ENCODE measurements at regions not wholly inside any gene's neighbourhood (a gene's known extent, or its start where the extent isn't known, plus 50 kb on each side); places are given as distances from the start of the nearest gene placed in this dataset.

GRCh38 chr14:39860596-39861228 is 428.5 kb upstream of the FBXO33 start:
- Mint-ChIP-seq H3K36me3 (no peaks in the 10 kb centered on the region), H3K27me3 (ENCODE audit: low read depth in 2 of 2) (no peaks in the 10 kb centered on the region)

DNA sequence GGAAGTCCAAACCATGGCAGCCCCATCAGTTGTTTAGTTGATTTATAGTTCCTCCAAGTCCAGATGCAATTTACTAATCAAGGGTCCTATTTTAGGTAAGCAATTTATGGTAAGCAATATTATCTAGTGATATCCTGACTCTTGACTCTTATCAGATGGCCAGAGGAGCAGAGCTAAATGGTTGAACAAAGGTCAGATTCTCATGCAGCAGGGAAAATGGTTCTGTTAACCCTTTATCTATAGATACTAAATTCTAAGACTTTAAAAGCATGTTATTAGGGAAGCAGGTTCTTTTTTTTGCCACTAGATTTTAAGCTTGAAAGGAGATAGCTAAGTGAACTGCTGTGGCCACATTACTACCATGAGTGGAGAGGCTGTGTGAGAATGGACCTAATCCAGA is 427.1 kb upstream of the FBXO33 start:
- Mint-ChIP-seq H3K27ac (no peak overlapping the region), H3K27me3 (ENCODE audit: low read depth in 2 of 2) (no peaks in the 10 kb centered on the region), H3K4me3 (no peak overlapping the region), H3K4me1 (no peaks in the 10 kb centered on the region), H3K36me3 (no peaks in the 10 kb centered on the region), H3K9me3 (peaks cover 7 to 8% of the 10 kb centered on the region in 2 donors)
- Histone ChIP-seq H3K9me3 (ENCODE audit: control insufficient read depth, insufficient read depth, low read length) (no peaks in the 10 kb centered on the region), H3K4me3 (ENCODE audit: low read length) (no peak overlapping the region), H3K36me3 (ENCODE audit: control insufficient read depth, insufficient read depth, low read length) (no peaks in the 10 kb centered on the region), H3K4me1 (ENCODE audit: control insufficient read depth, insufficient read depth, low read length) (no peaks in the 10 kb centered on the region), H3K27ac (ENCODE audit: low read length) (no peak overlapping the region), H3K27me3 (ENCODE audit: control insufficient read depth, insufficient read depth, low read length) (no peaks in the 10 kb centered on the region)
- no peak for TF ChIP-seq CTCF (IDR thresholded peaks at IDR 0.05)
- intact Hi-C loops (cut with micrococcal nuclease) = no loop called here
- DNase-seq = no peak
- no peak for ATAC-seq

More at GRCh38 chr14:39860596-39861228, 428.5 kb upstream of the FBXO33 start:
- intact Hi-C loops (cut with micrococcal nuclease) = no loop called here
- Histone ChIP-seq H3K9me3 (ENCODE audit: control insufficient read depth, insufficient read depth, low read length) (no peaks in the 10 kb centered on the region), H3K4me1 (ENCODE audit: control insufficient read depth, insufficient read depth, low read length) (no peaks in the 10 kb centered on the region), H3K4me3 (ENCODE audit: low read length) (no peak overlapping the region), H3K27ac (ENCODE audit: low read length) (no peak overlapping the region), H3K36me3 (ENCODE audit: control insufficient read depth, insufficient read depth, low read length) (no peaks in the 10 kb centered on the region), H3K27me3 (ENCODE audit: control insufficient read depth, insufficient read depth, low read length) (no peaks in the 10 kb centered on the region)
- no peak for ATAC-seq
- no peak for TF ChIP-seq CTCF (IDR thresholded peaks at IDR 0.05)
- Mint-ChIP-seq H3K9me3 (peaks cover 3% of the 10 kb centered on the region in 2 donors), H3K4me3 (no peak overlapping the region), H3K27ac (no peak overlapping the region), H3K4me1 (no peaks in the 10 kb centered on the region)
- 77% methylated on average over 8 of the region's 8 CpGs for WGBS (ENCODE audit: insufficient coverage)
- DNase-seq = no peak

DNA sequence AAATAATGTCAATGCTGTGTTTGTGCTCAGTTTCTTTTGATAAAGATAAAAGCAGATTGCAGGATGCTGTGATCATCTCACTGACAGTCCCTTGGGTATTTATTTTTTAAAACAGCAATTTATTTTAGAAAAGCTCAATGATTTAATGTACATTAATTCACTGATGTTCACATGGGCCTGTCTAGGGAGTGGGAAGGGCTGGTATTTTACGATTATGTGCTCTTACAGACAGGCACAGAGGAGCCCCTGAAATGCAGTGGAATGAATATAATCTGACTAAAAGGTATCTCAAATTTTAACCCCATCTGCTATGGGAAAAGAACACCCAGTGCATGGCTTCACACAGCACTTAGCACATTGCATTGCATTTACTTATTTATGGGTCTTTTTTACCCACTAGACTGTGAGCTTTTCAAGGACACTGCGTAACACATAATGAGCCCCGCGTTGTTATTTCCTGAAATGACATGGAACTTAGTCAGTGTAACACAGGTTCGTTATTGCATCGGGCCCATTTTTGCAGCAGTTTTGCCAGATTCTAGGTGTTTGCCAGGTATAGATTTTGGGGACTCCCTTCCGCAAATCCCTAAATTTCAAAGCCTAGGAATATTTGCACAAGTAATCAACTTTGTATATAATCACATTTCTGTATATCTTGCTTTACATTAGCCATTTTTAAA is 425.3 kb upstream of the FBXO33 start:
- no peak overlapping the region for H3K27ac Mint-ChIP-seq
- Histone ChIP-seq H3K4me1 (ENCODE audit: control insufficient read depth, insufficient read depth, low read length) (no peaks in the 10 kb centered on the region), H3K4me3 (ENCODE audit: low read length) (no peak overlapping the region), H3K36me3 (ENCODE audit: control insufficient read depth, insufficient read depth, low read length) (no peaks in the 10 kb centered on the region), H3K27ac (ENCODE audit: low read length) (no peak overlapping the region), H3K9me3 (ENCODE audit: control insufficient read depth, insufficient read depth, low read length) (no peaks in the 10 kb centered on the region), H3K27me3 (ENCODE audit: control insufficient read depth, insufficient read depth, low read length) (no peaks in the 10 kb centered on the region)
- no peak for DNase-seq
- H3K27me3 Mint-ChIP-seq (ENCODE audit: low read depth in 2 of 2) = no peaks in the 10 kb centered on the region
- H3K36me3 Mint-ChIP-seq = no peaks in the 10 kb centered on the region
- 91% methylated on average over 7 of the region's 7 CpGs for whole genome bisulfite sequencing (ENCODE audit: insufficient coverage)
- H3K9me3 Mint-ChIP-seq = peaks cover 6 to 7% of the 10 kb centered on the region in 2 donors
- ATAC-seq = no peak
- H3K4me1 Mint-ChIP-seq = no peaks in the 10 kb centered on the region
- intact Hi-C loops (cut with micrococcal nuclease) = no loop called here
- H3K4me3 Mint-ChIP-seq = no peak overlapping the region
- TF ChIP-seq CTCF (IDR thresholded peaks at IDR 0.05) = no peak

DNA sequence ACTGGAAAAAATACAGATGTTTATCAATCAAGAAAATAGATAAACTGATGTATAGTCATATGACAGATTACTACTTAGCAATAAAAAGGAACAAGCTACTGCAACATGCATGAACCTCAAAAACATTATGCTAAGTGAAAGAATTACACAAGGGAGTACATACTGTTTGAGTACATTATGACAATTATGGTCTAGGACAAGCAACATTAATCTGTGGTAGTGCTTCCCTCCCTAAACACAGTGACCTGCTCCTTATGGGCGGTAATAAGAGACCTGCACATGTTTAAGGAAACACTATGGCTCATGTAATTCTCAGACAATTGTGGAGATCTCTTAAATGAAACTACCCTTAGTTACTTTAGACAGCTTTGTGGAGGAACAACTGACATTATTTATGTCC is 421.2 kb upstream of the FBXO33 start:
- H3K4me1 ChIP-seq (ENCODE audit: control insufficient read depth, insufficient read depth, low read length) = no peaks in the 10 kb centered on the region
- H3K4me1 Mint-ChIP-seq = no peaks in the 10 kb centered on the region

More for the DNA sequence above, 421.2 kb upstream of the FBXO33 start:
- DNase-seq (no peak), ATAC-seq (no peak)
- Histone ChIP-seq H3K36me3 (ENCODE audit: control insufficient read depth, insufficient read depth, low read length) (no peaks in the 10 kb centered on the region), H3K9me3 (ENCODE audit: control insufficient read depth, insufficient read depth, low read length) (no peaks in the 10 kb centered on the region), H3K4me3 (ENCODE audit: low read length) (no peak overlapping the region), H3K27ac (ENCODE audit: low read length) (no peak overlapping the region), H3K27me3 (ENCODE audit: control insufficient read depth, insufficient read depth, low read length) (no peaks in the 10 kb centered on the region)
- no CpG with 5 or more reads among the region's 1 CpG for WGBS (ENCODE audit: insufficient coverage)
- peaks cover 7 to 8% of the 10 kb centered on the region in 2 donors for H3K9me3 Mint-ChIP-seq
- intact Hi-C loops (cut with micrococcal nuclease) = no loop called here
- no peak overlapping the region for H3K4me3 Mint-ChIP-seq
- no peak overlapping the region for H3K27ac Mint-ChIP-seq
- TF ChIP-seq CTCF (IDR thresholded peaks at IDR 0.05) = no peak
- H3K27me3 Mint-ChIP-seq (ENCODE audit: low read depth in 2 of 2) = no peaks in the 10 kb centered on the region
- no peaks in the 10 kb centered on the region for H3K36me3 Mint-ChIP-seq
